Activated CD4-positive, alpha-beta memory T cell treated with anti-CD3 and anti-CD28 coated beads for 36 hours (primary cell): ENCODE measurements at regions not wholly inside any gene's neighbourhood (a gene's known extent, or its start where the extent isn't known, plus 50 kb on each side); places are given as distances from the start of the nearest gene placed in this dataset.

Source experiments
- CTCF ChIA-PET: fragments of 350-600 bp; sonication (Branson Sonifier 250); formaldehyde crosslinking; loops from one replicate; lab custom pipeline; 2021; ENCODE audit warnings: antibody characterized with exemption, inconsistent platforms; lab: Charles Lee
- POLR2A ChIA-PET: fragments of 350-600 bp; sonication (Branson Sonifier 250); formaldehyde crosslinking; loops from one replicate; lab custom pipeline; 2021; ENCODE audit warnings: antibody characterized with exemption; lab: Charles Lee
- DNase-seq: peaks from one replicate; pipeline ENCODE4 v3.0.0-alpha.2; 2020
- H3K27ac Mint-ChIP-seq: one replicate; pipeline ENCODE4 v1.8.0; 2021; ENCODE audit warnings: mixed read lengths
- H3K27me3 Mint-ChIP-seq: one replicate; pipeline ENCODE4 v1.8.0; 2021; ENCODE audit warnings: mixed read lengths
- H3K36me3 Mint-ChIP-seq: one replicate; pipeline ENCODE4 v1.8.0; 2021; ENCODE audit warnings: mixed read lengths
- H3K4me1 Mint-ChIP-seq: one replicate; pipeline ENCODE4 v1.8.0; 2021; ENCODE audit warnings: low read depth, mixed read lengths
- H3K4me3 Mint-ChIP-seq: one replicate; pipeline ENCODE4 v1.8.0; 2021; ENCODE audit warnings: mild to moderate bottlenecking, mixed read lengths
- H3K9me3 Mint-ChIP-seq: one replicate; pipeline ENCODE4 v1.8.0; 2021; ENCODE audit warnings: mixed read lengths
- intact Hi-C: fragments of 100-400 bp; cut with micrococcal nuclease; formaldehyde crosslinking; loops from one replicate; pipeline ENCODE4 v1.15.1; 2023

GRCh38 chr5:73352649-73353230 lies 95.8 kb downstream of the FOXD1 start:
- Mint-ChIP-seq H3K4me1 (no peaks in the 10 kb centered on the region), H3K27ac (no peak overlapping the region), H3K27me3 (peaks cover 44% of the 10 kb centered on the region), H3K9me3 (peaks cover 28% of the 10 kb centered on the region), H3K36me3 (peaks cover 4% of the 10 kb centered on the region), H3K4me3 (no peak overlapping the region)
- CTCF ChIA-PET: no interaction called here
- intact Hi-C loops: no loop called here
- POLR2A ChIA-PET: no interaction called here
- no peak for DNase-seq

- peaks cover 6% of the 10 kb centered on the region for H3K36me3 Mint-ChIP-seq
- intact Hi-C loops: no loop called here
- no peak for DNase-seq
- peaks cover 33% of the 10 kb centered on the region for H3K9me3 Mint-ChIP-seq
- no peak overlapping the region for H3K27ac Mint-ChIP-seq
- H3K4me3 Mint-ChIP-seq: no peak overlapping the region
- CTCF ChIA-PET: no interaction called here
- POLR2A ChIA-PET: no interaction called here
- peaks cover 41% of the 10 kb centered on the region for H3K27me3 Mint-ChIP-seq
- no peaks in the 10 kb centered on the region for H3K4me1 Mint-ChIP-seq
Measured at GRCh38 chr5:73352243-73352642, 96.3 kb downstream of the FOXD1 start.

GRCh38 chr5:73351593-73351992 lies 97.0 kb downstream of the FOXD1 start:
- Mint-ChIP-seq H3K4me1 (no peaks in the 10 kb centered on the region), H3K27me3 (peaks cover 42% of the 10 kb centered on the region), H3K9me3 (peaks cover 39% of the 10 kb centered on the region), H3K4me3 (no peak overlapping the region), H3K27ac (no peak overlapping the region), H3K36me3 (peaks cover 8% of the 10 kb centered on the region)
- intact Hi-C loops: no loop called here
- ChIA-PET POLR2A (no interaction called here), CTCF (no interaction called here)
- DNase-seq: no peak

GRCh38 chr5:73346878-73347408 lies 101.6 kb downstream of the FOXD1 start:
- Mint-ChIP-seq H3K4me3 (no peak overlapping the region), H3K27me3 (peaks cover 42% of the 10 kb centered on the region), H3K4me1 (no peaks in the 10 kb centered on the region), H3K9me3 (peaks cover 47% of the 10 kb centered on the region), H3K36me3 (peaks cover 12% of the 10 kb centered on the region), H3K27ac (no peak overlapping the region)
- no peak for DNase-seq
- intact Hi-C loops: no loop called here
- ChIA-PET CTCF (no interaction called here), POLR2A (no interaction called here)

- H3K9me3 Mint-ChIP-seq: peaks cover 31% of the 10 kb centered on the region
- CTCF ChIA-PET: interaction anchor here (1.1 kb wide), 1 partner anchor 110 kb away, joined by 3 read pairs; no protein-coding TSS in a partner anchor
- H3K27me3 Mint-ChIP-seq: peaks cover 43% of the 10 kb centered on the region
- DNase-seq: no peak
- intact Hi-C loops: no loop called here
- peaks cover 12% of the 10 kb centered on the region for H3K36me3 Mint-ChIP-seq
- H3K27ac Mint-ChIP-seq: no peak overlapping the region
- no peaks in the 10 kb centered on the region for H3K4me1 Mint-ChIP-seq
- POLR2A ChIA-PET: no interaction called here
- no peak overlapping the region for H3K4me3 Mint-ChIP-seq
Measured at GRCh38 chr5:73344835-73345234, 103.7 kb downstream of the FOXD1 start.

- H3K36me3 Mint-ChIP-seq: no peaks in the 10 kb centered on the region
- ChIA-PET CTCF (no interaction called here), POLR2A (no interaction called here)
- no peaks in the 10 kb centered on the region for H3K9me3 Mint-ChIP-seq
- no peak overlapping the region for H3K27ac Mint-ChIP-seq
- intact Hi-C loops: no loop called here
- H3K4me1 Mint-ChIP-seq: no peaks in the 10 kb centered on the region
- H3K27me3 Mint-ChIP-seq: peaks cover 58% of the 10 kb centered on the region
- no peak overlapping the region for H3K4me3 Mint-ChIP-seq
- no peak for DNase-seq
Measured at GRCh38 chr5:73339711-73340110, 108.9 kb downstream of the FOXD1 start.

GRCh38 chr5:73339051-73339575 lies 109.5 kb downstream of the FOXD1 start:
- H3K4me3 Mint-ChIP-seq: no peak overlapping the region
- no peak overlapping the region for H3K27ac Mint-ChIP-seq
- no peaks in the 10 kb centered on the region for H3K4me1 Mint-ChIP-seq
- no peaks in the 10 kb centered on the region for H3K36me3 Mint-ChIP-seq
- no peak for DNase-seq
- ChIA-PET POLR2A (no interaction called here), CTCF (no interaction called here)
- peaks cover 61% of the 10 kb centered on the region for H3K27me3 Mint-ChIP-seq
- intact Hi-C loops: no loop called here
- H3K9me3 Mint-ChIP-seq: no peaks in the 10 kb centered on the region

GRCh38 chr5:73338256-73339050 lies 110.1 kb downstream of the FOXD1 start:
- H3K27me3 Mint-ChIP-seq: peaks cover 63% of the 10 kb centered on the region
- CTCF ChIA-PET: no interaction called here
- intact Hi-C loops: no loop called here

GRCh38 chr5:73337586-73338255 lies 110.9 kb downstream of the FOXD1 start:
- DNase-seq: no peak
- Mint-ChIP-seq H3K4me1 (no peaks in the 10 kb centered on the region), H3K9me3 (no peaks in the 10 kb centered on the region), H3K27me3 (peaks cover 60% of the 10 kb centered on the region), H3K4me3 (no peak overlapping the region), H3K36me3 (no peaks in the 10 kb centered on the region), H3K27ac (no peak overlapping the region)
- ChIA-PET POLR2A (no interaction called here), CTCF (no interaction called here)
- intact Hi-C loops: no loop called here

More at GRCh38 chr5:73338256-73339050, 110.1 kb downstream of the FOXD1 start:
- Mint-ChIP-seq H3K4me3 (no peak overlapping the region), H3K36me3 (no peaks in the 10 kb centered on the region), H3K4me1 (no peaks in the 10 kb centered on the region), H3K9me3 (no peaks in the 10 kb centered on the region), H3K27ac (no peak overlapping the region)
- POLR2A ChIA-PET: no interaction called here
- DNase-seq: no peak

GRCh38 chr5:73336366-73336765 lies 112.2 kb downstream of the FOXD1 start:
- H3K9me3 Mint-ChIP-seq: peaks cover 10% of the 10 kb centered on the region
- ChIA-PET CTCF (no interaction called here), POLR2A (no interaction called here)
- H3K4me3 Mint-ChIP-seq: no peak overlapping the region
- peaks cover 67% of the 10 kb centered on the region for H3K27me3 Mint-ChIP-seq
- no peak for DNase-seq
- intact Hi-C loops: no loop called here
- no peaks in the 10 kb centered on the region for H3K4me1 Mint-ChIP-seq
- no peak overlapping the region for H3K27ac Mint-ChIP-seq
- H3K36me3 Mint-ChIP-seq: peaks cover 5% of the 10 kb centered on the region

GRCh38 chr5:73333944-73334703 lies 114.5 kb downstream of the FOXD1 start:
- CTCF ChIA-PET: no interaction called here
- H3K9me3 Mint-ChIP-seq: peaks cover 15% of the 10 kb centered on the region
- DNase-seq: no peak
- no peak overlapping the region for H3K4me3 Mint-ChIP-seq
- peaks cover 7% of the 10 kb centered on the region for H3K36me3 Mint-ChIP-seq
- intact Hi-C loops: no loop called here
- H3K27me3 Mint-ChIP-seq: peaks cover 49% of the 10 kb centered on the region
- H3K4me1 Mint-ChIP-seq: no peaks in the 10 kb centered on the region
- POLR2A ChIA-PET: no interaction called here
- no peak overlapping the region for H3K27ac Mint-ChIP-seq

- POLR2A ChIA-PET: no interaction called here
- Mint-ChIP-seq H3K4me3 (no peak overlapping the region), H3K27me3 (peaks cover 32% of the 10 kb centered on the region), H3K9me3 (peaks cover 15% of the 10 kb centered on the region), H3K27ac (no peak overlapping the region), H3K4me1 (no peaks in the 10 kb centered on the region), H3K36me3 (peaks cover 7% of the 10 kb centered on the region)
- no peak for DNase-seq
- CTCF ChIA-PET: no interaction called here
- intact Hi-C loops: no loop called here
Measured at GRCh38 chr5:73330613-73331012, 118.0 kb downstream of the FOXD1 start.
